IMR-90 (cell line): ENCODE measurements at regions not wholly inside any gene's neighbourhood (a gene's known extent, or its start where the extent isn't known, plus 50 kb on each side); places are given as distances from the start of the nearest gene placed in this dataset.

Experiments
- ATAC-seq: fragments of 200-7000 bp; cut with Tn5 transposase; 2 replicates; pipeline ENCODE4 v1.9.1; 2020; ENCODE audit warnings: low read depth, mild to moderate bottlenecking, moderate library complexity
- BruUV-seq: library from RNA; stranded (reverse); fragments of 400-500 nt; replicated peaks from 2 replicates; lab custom pipeline; 2021; lab: Mats Ljungman, UMichigan
- CTCF ChIA-PET: fragments of 300-600 bp; formaldehyde crosslinking; extraction: SDS; loops from one replicate; lab custom pipeline; 2021; ENCODE audit warnings: antibody characterized with exemption; lab: Yijun Ruan, JAX
- POLR2A ChIA-PET: fragments of 300-600 bp; sonication (Branson Sonifier 250); formaldehyde crosslinking; loops from one replicate; lab custom pipeline; 2022; ENCODE audit warnings: antibody characterized with exemption; ENCODE audit not compliant: unreplicated experiment; lab: Charles Lee
- DNase-seq: peaks from one replicate; pipeline ENCODE4 v3.0.0; 2013
- H2AFZ ChIP-seq: replicated peaks from 2 replicates; pipeline ENCODE3; 2013; ENCODE audit warnings: low read length, mild to moderate bottlenecking; ENCODE audit not compliant: poor library complexity
- H2AK5ac ChIP-seq: 2 replicates; pipeline ENCODE4 v1.6.1; 2013; ENCODE audit warnings: low read depth, low read length, inconsistent platforms
- H2AK9ac ChIP-seq: replicated peaks from 2 replicates; pipeline ENCODE3; 2013; ENCODE audit warnings: mild to moderate bottlenecking, low read depth, low read length, moderate library complexity; ENCODE audit not compliant: poor library complexity
- H2BK120ac ChIP-seq: 2 replicates; pipeline ENCODE4 v1.6.1; 2013; ENCODE audit warnings: low read depth, low read length, inconsistent platforms
- H2BK15ac ChIP-seq: 3 replicates; pipeline ENCODE4 v1.6.1; 2013; ENCODE audit warnings: low read depth, low read length, inconsistent platforms
- H2BK20ac ChIP-seq: 2 replicates; pipeline ENCODE4 v1.6.1; 2013; ENCODE audit warnings: low read depth, mild to moderate bottlenecking, inconsistent platforms, low read length, moderate library complexity
- H2BK5ac ChIP-seq: 2 replicates; pipeline ENCODE4 v1.6.1; 2013; ENCODE audit warnings: mild to moderate bottlenecking, low read depth, low read length, inconsistent platforms; ENCODE audit not compliant: poor library complexity, severe bottlenecking
- H3K14ac ChIP-seq: replicated peaks from 2 replicates; pipeline ENCODE4 v1.6.1; 2013; ENCODE audit warnings: low read depth, low read length, inconsistent platforms
- H3K18ac ChIP-seq: 2 replicates; pipeline ENCODE4 v1.6.1; 2013; ENCODE audit warnings: low read depth, low read length, control low read depth
- H3K23ac ChIP-seq: 2 replicates; pipeline ENCODE4 v1.6.1; 2013; ENCODE audit warnings: low read depth, low read length, inconsistent platforms
- H3K27ac ChIP-seq: 2 replicates; pipeline ENCODE4 v1.5.1; 2013; ENCODE audit warnings: mild to moderate bottlenecking, control low read depth, low read length; ENCODE audit not compliant: insufficient read depth
- H3K27me3 ChIP-seq: 2 replicates; pipeline ENCODE4 v1.6.1; 2013; ENCODE audit warnings: low read length; ENCODE audit not compliant: control insufficient read depth, insufficient read depth
- H3K36me3 ChIP-seq: 2 replicates; pipeline ENCODE4 v1.6.1; 2013; ENCODE audit warnings: low read length, mixed read lengths; ENCODE audit not compliant: control insufficient read depth, insufficient read depth
- H3K4ac ChIP-seq: 2 replicates; pipeline ENCODE4 v1.6.1; 2013; ENCODE audit warnings: low read depth, low read length, inconsistent platforms
- H3K4me1 ChIP-seq: 2 replicates; pipeline ENCODE4 v1.6.1; 2013; ENCODE audit warnings: low read length, mixed read lengths; ENCODE audit not compliant: control insufficient read depth, insufficient read depth
- H3K4me2 ChIP-seq: 2 replicates; pipeline ENCODE4 v1.6.1; 2013; ENCODE audit warnings: low read depth, mild to moderate bottlenecking, control low read depth, low read length, moderate library complexity
- H3K4me3 ChIP-seq: 2 replicates; pipeline ENCODE4 v1.5.1; 2013; ENCODE audit warnings: low read depth, mild to moderate bottlenecking, control low read depth, low read length, moderate library complexity; ENCODE audit not compliant: insufficient read depth
- H3K56ac ChIP-seq: 2 replicates; pipeline ENCODE4 v1.6.1; 2013; ENCODE audit warnings: low read length, inconsistent platforms; ENCODE audit not compliant: insufficient read depth; ENCODE audit errors: extremely low read depth
- H3K79me1 ChIP-seq, 2 experiments: 2 replicates each; pipeline ENCODE4 v1.6.1; 2013; ENCODE audit warnings: low read length in 2 of 2, inconsistent platforms in 1 of 2, low read depth in 1 of 2
- H3K9ac ChIP-seq: 2 replicates; pipeline ENCODE4 v1.6.1; 2013; ENCODE audit warnings: low read depth, low read length, control low read depth
- H3K9me1 ChIP-seq: 2 replicates; pipeline ENCODE4 v1.6.1; 2013; ENCODE audit warnings: low read length, inconsistent platforms; ENCODE audit not compliant: insufficient read depth
- H3K9me3 ChIP-seq: 2 replicates; pipeline ENCODE4 v1.6.1; 2013; ENCODE audit warnings: low read length; ENCODE audit not compliant: control insufficient read depth, insufficient read depth
- H4K20me1 ChIP-seq: 2 replicates; pipeline ENCODE4 v1.6.1; 2013; ENCODE audit warnings: low read length, inconsistent platforms; ENCODE audit not compliant: insufficient read depth
- H4K5ac ChIP-seq: 2 replicates; pipeline ENCODE4 v1.6.1; 2013; ENCODE audit warnings: mild to moderate bottlenecking, low read depth, low read length, control low read depth
- H4K8ac ChIP-seq, 2 experiments: 2 replicates each; pipeline ENCODE4 v1.6.1; 2013; ENCODE audit warnings: low read depth in 2 of 2, low read length in 2 of 2, control low read depth in 1 of 2, inconsistent platforms in 1 of 2
- H4K91ac ChIP-seq: 2 replicates; pipeline ENCODE4 v1.6.1; 2013; ENCODE audit warnings: low read depth, low read length, inconsistent platforms; ENCODE audit not compliant: insufficient read depth
- BHLHE40 ChIP-seq: fragments of 150-350 bp; IDR thresholded peaks from 2 replicates; pipeline ENCODE4 v1.6.1; 2016; ENCODE audit warnings: mild to moderate bottlenecking, low read depth, low read length
- CEBPB ChIP-seq: IDR thresholded peaks from 2 replicates; pipeline ENCODE4 v1.6.1; 2012; ENCODE audit warnings: low read depth, low read length, improper control_type of control experiment
- CHD1 ChIP-seq: IDR thresholded peaks from 2 replicates; pipeline ENCODE4 v1.6.1; 2012; ENCODE audit warnings: low read depth, low read length, improper control_type of control experiment
- FOS ChIP-seq: fragments of 150-350 bp; IDR thresholded peaks from 2 replicates; pipeline ENCODE4 v1.6.1; 2016; ENCODE audit warnings: low read depth, low read length
- MAFK ChIP-seq: IDR thresholded peaks from 2 replicates; pipeline ENCODE4 v1.6.1; 2012; ENCODE audit warnings: low read depth, low read length, improper control_type of control experiment
- MAZ ChIP-seq: IDR thresholded peaks from 2 replicates; pipeline ENCODE4 v1.6.1; 2012; ENCODE audit warnings: low read depth, mild to moderate bottlenecking, low read length, improper control_type of control experiment, moderate library complexity, borderline replicate concordance
- MXI1 ChIP-seq: IDR thresholded peaks from 2 replicates; pipeline ENCODE4 v1.6.1; 2012; ENCODE audit warnings: low read depth, mild to moderate bottlenecking, low read length, moderate library complexity, borderline replicate concordance
- NFE2L2 ChIP-seq: fragments of 150-350 bp; IDR thresholded peaks from 2 replicates; pipeline ENCODE4 v1.6.1; 2016; ENCODE audit warnings: low read depth, mild to moderate bottlenecking, low read length
- POLR2A ChIP-seq: IDR thresholded peaks from 2 replicates; pipeline ENCODE4 v1.6.1; 2012; ENCODE audit warnings: mild to moderate bottlenecking, low read depth, low read length
- RAD21 ChIP-seq: IDR thresholded peaks from 2 replicates; pipeline ENCODE4 v1.6.1; 2012; ENCODE audit warnings: low read length, improper control_type of control experiment
- RCOR1 ChIP-seq: IDR thresholded peaks from 2 replicates; pipeline ENCODE4 v1.6.1; 2012; ENCODE audit warnings: mild to moderate bottlenecking, low read length, improper control_type of control experiment; ENCODE audit not compliant: insufficient replicate concordance
- RFX5 ChIP-seq: IDR thresholded peaks from 2 replicates; pipeline ENCODE4 v1.8.0; 2012; ENCODE audit warnings: low read depth, mild to moderate bottlenecking, low read length, moderate library complexity
- SMC3 ChIP-seq: fragments of 150-350 bp; IDR thresholded peaks from 2 replicates; pipeline ENCODE4 v1.6.1; 2016; ENCODE audit warnings: low read depth, mild to moderate bottlenecking, antibody characterized with exemption, low read length, moderate library complexity
- WGBS, 2 experiments: methylation state at CpG; one replicate each; pipeline versions ENCODE4 v1.1.5 to v1.1.7; 2013; ENCODE audit warnings: missing lambda C conversion rate in 2 of 2; ENCODE audit not compliant: insufficient read length in 1 of 2; ENCODE audit errors: extremely low coverage in 2 of 2; 5-methylcytosine and 5-hydroxymethylcytosine counted together
- dilution Hi-C: fragments of 300-500 bp; cut with HindIII; formaldehyde crosslinking; loops from one replicate; pipeline ENCODE4 v1.14.3; 2018; ENCODE audit warnings: low sequenced_read_pairs; ENCODE audit not compliant: unreplicated experiment
- in situ Hi-C: fragments of 300-500 bp; cut with MboI; formaldehyde crosslinking; loops from 3 replicates; pipeline ENCODE4 v1.14.3; 2019; ENCODE audit warnings: low sequenced_read_pairs, inconsistent platforms, mixed read lengths
- intact Hi-C: fragments of 100-400 bp; cut with micrococcal nuclease; formaldehyde crosslinking; loops from 2 replicates; pipeline ENCODE4 v1.10.0; 2022
- TF ChIP-seq, protein P1 (sequence below): fragments of 150-350 bp; IDR thresholded peaks from 2 replicates; pipeline ENCODE4 v1.6.1; 2017; ENCODE audit warnings: mild to moderate bottlenecking, antibody characterized with exemption, low read length, low read depth
- TF ChIP-seq, protein P2 (sequence below): fragments of 150-350 bp; IDR thresholded peaks from 2 replicates; pipeline ENCODE4 v1.6.1; 2016; ENCODE audit warnings: low read depth, mild to moderate bottlenecking, low read length, moderate library complexity, borderline replicate concordance
- TF ChIP-seq, protein P3 (sequence below): conservative IDR thresholded peaks from 2 replicates; pipeline ENCODE4 v1.5.1; 2012; ENCODE audit warnings: mild to moderate bottlenecking, low read depth, low read length, improper control_type of control experiment

DNA sequence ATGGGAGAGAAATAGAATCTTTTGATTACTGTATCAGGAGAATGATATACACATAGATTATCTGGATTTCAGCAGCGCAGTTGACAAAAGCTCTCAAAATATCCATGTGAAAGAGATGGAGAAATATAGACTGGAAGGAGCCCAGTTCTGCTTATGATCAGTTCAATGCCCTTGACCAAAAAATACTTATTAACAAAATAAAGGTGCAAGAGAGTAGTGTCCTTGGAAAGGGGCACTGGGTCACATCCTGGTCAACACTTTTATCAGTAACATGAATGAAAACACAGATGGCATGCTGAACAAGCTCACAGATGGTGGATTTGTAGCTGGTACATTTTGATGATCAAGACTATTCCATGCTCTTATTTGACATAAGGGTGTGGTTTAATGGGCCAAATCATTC is 63.9 kb upstream of the PLEKHG1 start:
- in situ Hi-C loops (no loop called here), intact Hi-C loops (no loop called here), dilution Hi-C loops (no loop called here)
- H2BK120ac ChIP-seq = no peak overlapping the region
- no peaks in the 10 kb centered on the region for H3K9me1 ChIP-seq
- no peak overlapping the region for H3K4me3 ChIP-seq
- DNase-seq (no peak), ATAC-seq (no peak)
- no peaks in the 10 kb centered on the region for H3K9me3 ChIP-seq
- H3K4me2 ChIP-seq = no peak overlapping the region
- H3K27ac ChIP-seq = no peak overlapping the region
- no peak overlapping the region for H3K4ac ChIP-seq
- no CpG with 5 or more reads among the region's 1 CpG for WGBS, 2 experiments
- H3K23ac ChIP-seq = no peak overlapping the region
- no peak overlapping the region for H2AFZ ChIP-seq
- no peak overlapping the region for H4K5ac ChIP-seq
- BruUV-seq = no TSS peak
- H3K56ac ChIP-seq = no peak overlapping the region
- ChIA-PET POLR2A (no interaction called here), CTCF (no interaction called here)
- no peak overlapping the region for H4K91ac ChIP-seq
- H3K79me1 ChIP-seq = no peaks in the 10 kb centered on the region
- peaks cover 1% of the 10 kb centered on the region; the same call in 1 of the 2 replicates for H3K27me3 ChIP-seq
- H2BK5ac ChIP-seq = no peak overlapping the region
- no peak overlapping the region for H2AK5ac ChIP-seq
- no peak overlapping the region for H2BK20ac ChIP-seq
- no peak overlapping the region for H3K14ac ChIP-seq
- H2AK9ac ChIP-seq = no peak overlapping the region
- no peaks in the 10 kb centered on the region for H4K20me1 ChIP-seq
- H3K18ac ChIP-seq = no peak overlapping the region
- TF ChIP-seq MAFK (no peak), MXI1 (no peak), BHLHE40 (no peak), CEBPB (no peak), POLR2A (no peak), RFX5 (no peak), NFE2L2 (no peak), MAZ (no peak), SMC3 (no peak), FOS (no peak), CHD1 (no peak), RAD21 (no peak), RCOR1 (no peak)
- TF ChIP-seq, protein P1, sequence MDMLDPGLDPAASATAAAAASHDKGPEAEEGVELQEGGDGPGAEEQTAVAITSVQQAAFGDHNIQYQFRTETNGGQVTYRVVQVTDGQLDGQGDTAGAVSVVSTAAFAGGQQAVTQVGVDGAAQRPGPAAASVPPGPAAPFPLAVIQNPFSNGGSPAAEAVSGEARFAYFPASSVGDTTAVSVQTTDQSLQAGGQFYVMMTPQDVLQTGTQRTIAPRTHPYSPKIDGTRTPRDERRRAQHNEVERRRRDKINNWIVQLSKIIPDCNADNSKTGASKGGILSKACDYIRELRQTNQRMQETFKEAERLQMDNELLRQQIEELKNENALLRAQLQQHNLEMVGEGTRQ = no peak
- TF ChIP-seq, protein P2, sequence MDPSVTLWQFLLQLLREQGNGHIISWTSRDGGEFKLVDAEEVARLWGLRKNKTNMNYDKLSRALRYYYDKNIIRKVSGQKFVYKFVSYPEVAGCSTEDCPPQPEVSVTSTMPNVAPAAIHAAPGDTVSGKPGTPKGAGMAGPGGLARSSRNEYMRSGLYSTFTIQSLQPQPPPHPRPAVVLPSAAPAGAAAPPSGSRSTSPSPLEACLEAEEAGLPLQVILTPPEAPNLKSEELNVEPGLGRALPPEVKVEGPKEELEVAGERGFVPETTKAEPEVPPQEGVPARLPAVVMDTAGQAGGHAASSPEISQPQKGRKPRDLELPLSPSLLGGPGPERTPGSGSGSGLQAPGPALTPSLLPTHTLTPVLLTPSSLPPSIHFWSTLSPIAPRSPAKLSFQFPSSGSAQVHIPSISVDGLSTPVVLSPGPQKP = no peak
- TF ChIP-seq, protein P3, sequence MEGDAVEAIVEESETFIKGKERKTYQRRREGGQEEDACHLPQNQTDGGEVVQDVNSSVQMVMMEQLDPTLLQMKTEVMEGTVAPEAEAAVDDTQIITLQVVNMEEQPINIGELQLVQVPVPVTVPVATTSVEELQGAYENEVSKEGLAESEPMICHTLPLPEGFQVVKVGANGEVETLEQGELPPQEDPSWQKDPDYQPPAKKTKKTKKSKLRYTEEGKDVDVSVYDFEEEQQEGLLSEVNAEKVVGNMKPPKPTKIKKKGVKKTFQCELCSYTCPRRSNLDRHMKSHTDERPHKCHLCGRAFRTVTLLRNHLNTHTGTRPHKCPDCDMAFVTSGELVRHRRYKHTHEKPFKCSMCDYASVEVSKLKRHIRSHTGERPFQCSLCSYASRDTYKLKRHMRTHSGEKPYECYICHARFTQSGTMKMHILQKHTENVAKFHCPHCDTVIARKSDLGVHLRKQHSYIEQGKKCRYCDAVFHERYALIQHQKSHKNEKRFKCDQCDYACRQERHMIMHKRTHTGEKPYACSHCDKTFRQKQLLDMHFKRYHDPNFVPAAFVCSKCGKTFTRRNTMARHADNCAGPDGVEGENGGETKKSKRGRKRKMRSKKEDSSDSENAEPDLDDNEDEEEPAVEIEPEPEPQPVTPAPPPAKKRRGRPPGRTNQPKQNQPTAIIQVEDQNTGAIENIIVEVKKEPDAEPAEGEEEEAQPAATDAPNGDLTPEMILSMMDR = no peak
- no peaks in the 10 kb centered on the region for H3K36me3 ChIP-seq
- no peaks in the 10 kb centered on the region for H3K4me1 ChIP-seq
- H3K9ac ChIP-seq = no peak overlapping the region
- H4K8ac ChIP-seq = no peak overlapping the region
- H2BK15ac ChIP-seq = no peak overlapping the region
